Liver (tissue), 8 donors: ENCODE measurements at regions not wholly inside any gene's neighbourhood (a gene's known extent, or its start where the extent isn't known, plus 50 kb on each side); places are given as distances from the start of the nearest gene placed in this dataset.

Experiments used
- DNase-seq: peaks from one replicate; pipeline ENCODE4 v3.0.0-alpha.2; 2017; ENCODE audit warnings: low spot score
- H3K27ac ChIP-seq, 2 donors: one replicate each; pipeline ENCODE4 v1.7.0; 2013; ENCODE audit warnings: inconsistent platforms in 2 of 2, low read length in 2 of 2, control low read depth in 1 of 2, low read depth in 1 of 2, mild to moderate bottlenecking in 1 of 2
- H3K27me3 ChIP-seq, 4 donors: one replicate each; pipeline versions ENCODE4 v1.6.1 to v1.7.0; 2013; ENCODE audit warnings: low read length in 3 of 4, inconsistent platforms in 1 of 4, mild to moderate bottlenecking in 1 of 4, moderate library complexity in 1 of 4; ENCODE audit not compliant: control insufficient read depth in 4 of 4, insufficient read depth in 4 of 4
- H3K36me3 ChIP-seq, 4 donors: one replicate each; pipeline versions ENCODE4 v1.6.1 to v1.7.0; 2013; ENCODE audit warnings: low read length in 3 of 4, mild to moderate bottlenecking in 3 of 4, low read depth in 1 of 4, moderate library complexity in 1 of 4; ENCODE audit not compliant: control insufficient read depth in 4 of 4, insufficient read depth in 3 of 4
- H3K4me1 ChIP-seq, 4 donors: one replicate each; pipeline versions ENCODE4 v1.6.1 to v1.7.0; 2013; ENCODE audit warnings: low read length in 3 of 4, mild to moderate bottlenecking in 3 of 4, moderate library complexity in 1 of 4; ENCODE audit not compliant: control insufficient read depth in 4 of 4, insufficient read depth in 4 of 4
- H3K4me3 ChIP-seq, 3 donors: one replicate each; pipeline versions ENCODE4 v1.6.1 to v1.7.0; 2013; ENCODE audit warnings: low read length in 3 of 3, control low read depth in 1 of 3, low read depth in 1 of 3, mild to moderate bottlenecking in 1 of 3
- H3K9ac ChIP-seq, 2 donors: one replicate each; pipeline ENCODE4 v1.7.0; 2013; ENCODE audit warnings: low read length in 2 of 2, mild to moderate bottlenecking in 2 of 2, moderate library complexity in 2 of 2, control low read depth in 1 of 2, low read depth in 1 of 2
- H3K9me3 ChIP-seq, 4 donors: one replicate each; pipeline versions ENCODE4 v1.6.1 to v1.7.0; 2013; ENCODE audit warnings: low read length in 3 of 4; ENCODE audit not compliant: control insufficient read depth in 4 of 4
- CTCF ChIP-seq: fragments of 150-350 bp; IDR thresholded peaks from 2 replicates; pipeline ENCODE4 v1.5.1; 2017; ENCODE audit warnings: improper control_type of control experiment, low read depth, low read length; ENCODE audit not compliant: missing input control
- EGR1 ChIP-seq, 2 donors: IDR thresholded peaks; 2 replicates each; pipeline ENCODE4 v1.6.1; 2016 to 2018; ENCODE audit warnings: antibody characterized with exemption in 2 of 2, low read depth in 2 of 2
- FOXA1 ChIP-seq: IDR thresholded peaks from 2 replicates; pipeline ENCODE4 v1.6.1; 2016; ENCODE audit warnings: antibody characterized with exemption
- FOXA2 ChIP-seq: IDR thresholded peaks from 2 replicates; pipeline ENCODE4 v1.6.1; 2016; ENCODE audit warnings: antibody characterized with exemption
- GABPA ChIP-seq, 2 donors: IDR thresholded peaks in 1 of 2; conservative IDR thresholded peaks in 1 of 2; 2 replicates each; pipeline ENCODE4 v1.6.1; 2016; ENCODE audit warnings: antibody characterized with exemption in 2 of 2, mild to moderate bottlenecking in 1 of 2, moderate library complexity in 1 of 2
- HNF4A ChIP-seq, 2 donors: conservative IDR thresholded peaks; 2 replicates each; pipeline ENCODE4 v1.6.1; 2016; ENCODE audit warnings: antibody characterized with exemption in 2 of 2, mild to moderate bottlenecking in 2 of 2
- HNF4G ChIP-seq: IDR thresholded peaks from 2 replicates; pipeline ENCODE4 v1.6.1; 2016; ENCODE audit warnings: antibody characterized with exemption
- JUND ChIP-seq, 2 donors: IDR thresholded peaks; 2 replicates each; pipeline ENCODE4 v1.6.1; 2016; ENCODE audit warnings: antibody characterized with exemption in 2 of 2
- NR2F2 ChIP-seq: IDR thresholded peaks from 2 replicates; pipeline ENCODE4 v1.6.1; 2016; ENCODE audit warnings: antibody characterized with exemption
- RAD21 ChIP-seq, 2 donors: IDR thresholded peaks; 2 replicates each; pipeline ENCODE4 v1.6.1; 2016; ENCODE audit warnings: antibody characterized with exemption in 2 of 2, mild to moderate bottlenecking in 2 of 2
- SP1 ChIP-seq: IDR thresholded peaks from 2 replicates; pipeline ENCODE4 v1.6.1; 2018; ENCODE audit warnings: antibody characterized with exemption, mild to moderate bottlenecking
- TAF1 ChIP-seq: conservative IDR thresholded peaks from 2 replicates; pipeline ENCODE4 v1.6.1; 2016; ENCODE audit warnings: antibody characterized with exemption, mild to moderate bottlenecking
- YY1 ChIP-seq: IDR thresholded peaks from 2 replicates; pipeline ENCODE4 v1.6.1; 2016; ENCODE audit warnings: antibody characterized with exemption, mild to moderate bottlenecking
- ZBTB33 ChIP-seq: IDR thresholded peaks from 2 replicates; pipeline ENCODE4 v1.6.1; 2016; ENCODE audit warnings: antibody characterized with exemption
- WGBS: extraction: QIAGEN DNeasy Blood & Tissue Kit; methylation state at CpG from one replicate; pipeline ENCODE4 v1.1.7; 2013; 5-methylcytosine and 5-hydroxymethylcytosine counted together
- TF ChIP-seq, protein P1 (sequence below): IDR thresholded peaks from 2 replicates; pipeline ENCODE4 v1.6.1; 2016; ENCODE audit warnings: antibody characterized with exemption
- donor health status: healthy.
- donor health status: healthy.
- donor health status: healthy.
- donor health status: healthy.
- donor health status: healthy.

DNA sequence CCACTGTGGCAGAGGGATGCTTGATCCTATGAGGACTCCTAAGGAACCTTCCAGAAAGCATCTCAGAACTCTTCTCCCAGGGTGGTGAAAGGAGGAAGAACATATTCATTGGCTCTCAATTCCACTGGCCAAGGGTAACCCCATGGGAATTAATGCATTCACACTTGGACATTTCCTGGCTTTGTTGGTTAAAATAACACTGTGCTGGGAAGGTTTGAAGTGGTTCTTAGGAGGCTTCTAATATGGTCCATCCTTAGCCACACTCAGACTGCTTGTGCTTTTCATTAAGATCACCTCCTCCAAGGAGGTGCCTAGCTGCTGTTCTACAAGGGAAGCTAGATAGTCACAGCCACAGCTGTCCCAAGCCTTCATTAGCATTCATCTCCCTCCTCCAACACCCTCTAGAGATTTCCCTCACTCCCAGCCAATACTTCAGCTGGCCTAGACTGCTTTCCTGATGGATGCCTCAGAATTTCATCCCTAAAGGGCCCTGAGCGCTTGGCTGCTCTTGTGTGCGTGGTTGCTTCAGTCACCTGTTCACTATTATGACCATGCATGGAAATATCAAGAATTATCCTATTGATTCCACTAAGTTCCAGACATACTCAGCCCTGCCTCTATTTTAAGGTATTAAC is 544.4 kb downstream of the PLPP3 start:
- Histone ChIP-seq H3K4me1 (no peaks in the 10 kb centered on the region), H3K27me3 (no peaks in the 10 kb centered on the region), H3K9me3 (no peaks in the 10 kb centered on the region), H3K27ac (no peak overlapping the region), H3K9ac (no peak overlapping the region), H3K36me3 (no peaks in the 10 kb centered on the region), H3K4me3 (no peak overlapping the region)
- TF ChIP-seq ZBTB33 (no peak), YY1 (no peak), JUND (IDR thresholded peaks at IDR 0.05) (no peak), HNF4G (no peak), HNF4A (conservative IDR thresholded peaks at IDR 0.05) (no peak), CTCF (no peak), FOXA1 (no peak), SP1 (no peak), TAF1 (no peak)
- 94% methylated on average over 2 of the region's 2 CpGs for WGBS
- no peak for DNase-seq

DNA sequence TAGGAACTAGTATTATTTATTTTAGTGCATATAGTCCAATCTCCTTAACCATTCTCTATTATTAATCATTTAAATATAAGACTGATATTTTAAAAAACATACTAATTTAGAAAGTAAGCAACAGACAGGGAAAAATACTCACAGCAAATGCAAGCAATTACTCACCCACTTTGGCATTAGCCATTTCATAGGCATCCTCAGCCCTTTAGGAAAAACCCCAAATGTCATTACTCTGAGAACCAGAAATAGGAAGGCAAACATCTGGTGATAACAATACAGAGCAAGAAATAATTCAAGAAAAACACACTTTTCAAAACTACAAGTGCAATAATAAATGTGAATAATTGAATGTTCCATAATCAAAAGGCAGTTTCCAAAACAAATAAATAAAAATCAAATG is 545.1 kb downstream of the PLPP3 start:
- no peaks in the 10 kb centered on the region for H3K36me3 ChIP-seq

More for the DNA sequence above, 545.1 kb downstream of the PLPP3 start:
- H3K9ac ChIP-seq = no peak overlapping the region
- H3K27me3 ChIP-seq = no peaks in the 10 kb centered on the region
- H3K4me1 ChIP-seq = no peaks in the 10 kb centered on the region
- no peak overlapping the region for H3K4me3 ChIP-seq
- H3K9me3 ChIP-seq = no peaks in the 10 kb centered on the region
- no peak for TF ChIP-seq YY1
- TF ChIP-seq SP1 = no peak
- TF ChIP-seq HNF4G = no peak
- no peak for TF ChIP-seq RAD21 (IDR thresholded peaks at IDR 0.05)
- TF ChIP-seq JUND (IDR thresholded peaks at IDR 0.05) = no peak
- TF ChIP-seq FOXA2 = no peak
- TF ChIP-seq, protein P1, sequence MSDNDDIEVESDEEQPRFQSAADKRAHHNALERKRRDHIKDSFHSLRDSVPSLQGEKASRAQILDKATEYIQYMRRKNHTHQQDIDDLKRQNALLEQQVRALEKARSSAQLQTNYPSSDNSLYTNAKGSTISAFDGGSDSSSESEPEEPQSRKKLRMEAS = no peak
- no peak for TF ChIP-seq CTCF
- no peak for TF ChIP-seq GABPA (IDR thresholded peaks at IDR 0.05 in 1 of 2, conservative IDR thresholded peaks at IDR 0.05 in 1 of 2)
- TF ChIP-seq TAF1 = no peak
- TF ChIP-seq ZBTB33 = no peak
- no peak for TF ChIP-seq NR2F2
- TF ChIP-seq EGR1 (IDR thresholded peaks at IDR 0.05; ENCODE audit: low read depth in 2 of 2) = no peak
- H3K27ac ChIP-seq = no peak overlapping the region
- DNase-seq = no peak
